Lung (tissue), 11 donors: ENCODE measurements at regions not wholly inside any gene's neighbourhood (a gene's known extent, or its start where the extent isn't known, plus 50 kb on each side); places are given as distances from the start of the nearest gene placed in this dataset.
"Not testable (repeated sequence)": the region's sequence is repeated elsewhere in the genome, so short reads cannot be mapped to it uniquely, and the experiment has no call there.

Source experiments
- ATAC-seq: fragments of 200-7000 bp; cut with Tn5 transposase; one replicate; pipeline ENCODE4 v1.9.1; 2020; ENCODE audit warnings: moderate number of reproducible peaks; ENCODE audit not compliant: insufficient read depth, low FRiP score
- DNase-seq, 3 donors: peaks; one replicate each; pipeline ENCODE4 v3.0.0-alpha.2; 2013 to 2017
- H3K27ac ChIP-seq, 2 donors: one replicate each; pipeline ENCODE4 v1.5.1; 2013; ENCODE audit warnings: mild to moderate bottlenecking in 2 of 2, moderate library complexity in 2 of 2, control low read depth in 1 of 2, inconsistent platforms in 1 of 2, low read depth in 1 of 2, low read length in 1 of 2
- H3K27me3 ChIP-seq, 3 donors: one replicate each; pipeline ENCODE4 v1.5.1; 2013; ENCODE audit warnings: low read length in 2 of 3; ENCODE audit not compliant: control insufficient read depth in 3 of 3, insufficient read depth in 3 of 3
- H3K36me3 ChIP-seq, 4 donors: one replicate each; pipeline ENCODE4 v1.5.1; 2013; ENCODE audit warnings: low read length in 4 of 4, mild to moderate bottlenecking in 1 of 4, moderate library complexity in 1 of 4; ENCODE audit not compliant: control insufficient read depth in 4 of 4, insufficient read depth in 4 of 4
- H3K4me1 ChIP-seq, 5 donors: one replicate each; pipeline ENCODE4 v1.5.1; 2013; ENCODE audit warnings: low read length in 5 of 5, mild to moderate bottlenecking in 2 of 5, moderate library complexity in 1 of 5; ENCODE audit not compliant: control insufficient read depth in 5 of 5, insufficient read depth in 5 of 5
- H3K4me3 ChIP-seq: one replicate; pipeline ENCODE4 v1.5.1; 2013; ENCODE audit warnings: mild to moderate bottlenecking, control low read depth, moderate library complexity
- H3K9ac ChIP-seq, 2 donors: one replicate each; pipeline ENCODE4 v1.5.1; 2013; ENCODE audit warnings: low read length in 2 of 2, control low read depth in 1 of 2; ENCODE audit not compliant: insufficient read depth in 1 of 2
- H3K9me3 ChIP-seq, 4 donors: one replicate each; pipeline ENCODE4 v1.5.1; 2013; ENCODE audit warnings: low read length in 3 of 4, mild to moderate bottlenecking in 1 of 4, moderate library complexity in 1 of 4; ENCODE audit not compliant: control insufficient read depth in 4 of 4, insufficient read depth in 3 of 4
- CTCF ChIP-seq: IDR thresholded peaks from 2 replicates; pipeline ENCODE4 v1.5.1; 2012; ENCODE audit warnings: mild to moderate bottlenecking; ENCODE audit errors: control extremely low read depth, extremely low read depth
- WGBS, 2 donors: extraction: QIAGEN DNeasy Blood & Tissue Kit; methylation state at CpG; one replicate each; pipeline ENCODE4 v1.1.7; 2013; 5-methylcytosine and 5-hydroxymethylcytosine counted together
- donor health status: control.
- donor health status: control.
- donor health status: Bipolar disorder and iron deficiency.
- donor health status: healthy.
- donor health status: DM: yes; HTN: yes; CAD: no.

GRCh38 chr22:40094485-40094884 is 83.2 kb upstream of the TNRC6B start:
- TF ChIP-seq CTCF: no peak
- Histone ChIP-seq H3K9me3 (no peaks in the 10 kb centered on the region), H3K27me3 (no peaks in the 10 kb centered on the region), H3K27ac (no peak overlapping the region), H3K9ac (no peak overlapping the region), H3K36me3 (no peaks in the 10 kb centered on the region), H3K4me1 (peaks cover 0 to 13% (median 3%) of the 10 kb centered on the region in 5 donors), H3K4me3 (no peak overlapping the region)
- 2 to 3% methylated on average over 1 of the region's 1 CpG for WGBS, 2 donors
- ATAC-seq (no peak), DNase-seq (peak in 2 of 3 donors; percentile 33 to 63)

DNA sequence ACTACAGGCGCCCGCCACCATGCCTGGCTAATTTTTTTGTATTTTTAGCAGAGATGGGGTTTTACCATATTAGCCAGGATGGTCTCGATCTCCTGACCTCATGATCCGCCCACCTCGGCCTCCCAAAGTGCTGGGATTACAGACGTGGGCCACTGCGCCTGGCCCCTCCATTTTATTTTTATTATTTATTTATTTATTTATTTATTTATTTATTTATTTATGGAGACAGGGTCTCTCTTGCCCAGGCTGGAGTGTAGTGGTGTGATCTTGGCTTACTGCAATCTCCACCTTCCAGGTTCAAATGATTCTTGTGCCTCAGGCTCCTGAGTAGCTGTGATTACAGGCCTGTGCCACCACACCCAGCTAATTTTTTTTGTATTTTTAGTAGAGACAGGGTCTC is 77.8 kb upstream of the TNRC6B start:
- H3K9me3 ChIP-seq, H3K27ac ChIP-seq, H3K4me3 ChIP-seq, DNase-seq, H3K27me3 ChIP-seq, ATAC-seq, H3K9ac ChIP-seq, H3K36me3 ChIP-seq, H3K4me1 ChIP-seq: not testable (repeated sequence)
- WGBS, 2 donors: 97 to 98% methylated on average over 7 of the region's 7 CpGs

DNA sequence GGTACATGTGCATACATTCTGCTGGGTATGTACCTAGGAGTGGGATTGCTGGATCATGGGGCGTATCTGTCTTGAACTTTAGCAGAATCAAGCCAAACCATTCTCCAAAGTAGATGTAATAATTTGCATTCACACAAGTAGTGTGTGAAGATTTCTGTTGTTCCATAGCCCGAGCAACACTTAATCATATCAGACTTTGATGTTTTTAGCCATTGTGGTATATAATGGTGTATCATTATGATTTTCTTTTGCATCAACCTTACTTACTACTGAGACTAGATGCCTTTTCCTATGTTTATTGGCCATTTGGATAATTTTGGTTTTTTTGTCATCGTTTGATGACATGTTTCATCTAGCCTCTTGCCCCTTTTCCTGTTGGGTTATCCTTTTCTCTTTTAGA is 72.0 kb upstream of the TNRC6B start:
- no peak overlapping the region for H3K9ac ChIP-seq
- no peak for ATAC-seq
- no peaks in the 10 kb centered on the region for H3K27me3 ChIP-seq
- H3K9me3 ChIP-seq: no peaks in the 10 kb centered on the region
- H3K27ac ChIP-seq: no peak overlapping the region
- no peak for TF ChIP-seq CTCF
- H3K4me3 ChIP-seq: no peak overlapping the region
- DNase-seq: no peak
- 96 to 98% methylated on average over 3 of the region's 3 CpGs for WGBS, 2 donors
- peaks cover 0 to 2% (median 0%) of the 10 kb centered on the region in 4 donors for H3K36me3 ChIP-seq
- peaks cover 0 to 15% (median 9%) of the 10 kb centered on the region in 5 donors for H3K4me1 ChIP-seq

DNA sequence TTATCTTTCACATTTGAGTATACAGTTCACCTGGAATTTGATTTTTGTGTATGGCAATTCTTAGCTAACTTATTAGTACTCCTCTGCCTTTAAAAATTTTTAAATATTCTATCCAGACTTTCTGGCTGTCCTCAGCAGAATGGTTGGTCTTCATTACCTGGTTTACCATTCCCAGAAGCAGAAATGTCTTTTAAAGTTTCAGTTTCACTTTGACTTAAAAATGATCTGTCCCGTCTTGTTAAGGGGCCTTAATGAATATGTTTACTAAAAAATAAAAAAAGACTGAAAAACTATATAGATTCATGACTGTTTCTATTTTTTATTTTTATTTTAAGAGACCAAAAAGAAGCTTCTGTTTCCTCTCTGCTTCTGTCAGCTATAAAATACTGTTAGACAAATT is 70.5 kb upstream of the TNRC6B start:
- 7% methylated on average over 1 of the region's 1 CpG for WGBS, 2 donors
- TF ChIP-seq CTCF: no peak
- peaks cover 0 to 17% (median 8%) of the 10 kb centered on the region in 5 donors for H3K4me1 ChIP-seq
- no peak overlapping the region for H3K27ac ChIP-seq
- H3K9me3 ChIP-seq: peaks cover 0 to 1% (median 0%) of the 10 kb centered on the region in 4 donors
- peaks cover 0 to 2% (median 0%) of the 10 kb centered on the region in 4 donors for H3K36me3 ChIP-seq
- no peak overlapping the region for H3K9ac ChIP-seq
- ATAC-seq (no peak), DNase-seq (no peak)
- no peak overlapping the region for H3K4me3 ChIP-seq
- H3K27me3 ChIP-seq: no peaks in the 10 kb centered on the region
